ENCODE measurements at regions not wholly inside any gene's neighbourhood (a gene's known extent, or its start where the extent isn't known, plus 50 kb on each side); places are given as distances from the start of the nearest gene placed in this dataset.

GRCh38 chr21:28791595-28792282 is 200.9 kb downstream of the LTN1 start:
- no peaks in the 10 kb centered on the region for H3K36me3 ChIP-seq
- H3K4me1 ChIP-seq = no peaks in the 10 kb centered on the region
- H3K27me3 ChIP-seq = no peaks in the 10 kb centered on the region
- TF ChIP-seq CTCF (IDR thresholded peaks at IDR 0.05) (no peak), POLR2AphosphoS5 (IDR thresholded peaks at IDR 0.05; ENCODE audit: insufficient read depth in 1 of 2, low read depth in 1 of 2) (no peak), POLR2A (IDR thresholded peaks at IDR 0.05) (no peak)
- no peaks in the 10 kb centered on the region for H3K9me3 ChIP-seq
- H3K27ac ChIP-seq = no peak overlapping the region
- intact Hi-C loops (cut with DNase I) = no loop called here
- no peak overlapping the region for H3K4me3 ChIP-seq
- DNase-seq (ENCODE audit: extremely low spot score in 2 of 2) = no peak

GRCh38 chr21:28790335-28790734 is 202.3 kb downstream of the LTN1 start:
- TF ChIP-seq POLR2A (IDR thresholded peaks at IDR 0.05) (no peak), POLR2AphosphoS5 (IDR thresholded peaks at IDR 0.05; ENCODE audit: insufficient read depth in 1 of 2, low read depth in 1 of 2) (no peak), CTCF (IDR thresholded peaks at IDR 0.05) (no peak)
- H3K27ac ChIP-seq = no peak overlapping the region

GRCh38 chr21:28789523-28789922 is 203.2 kb downstream of the LTN1 start:
- DNase-seq (ENCODE audit: extremely low spot score in 2 of 2) = no peak
- Histone ChIP-seq H3K36me3 (no peaks in the 10 kb centered on the region), H3K27me3 (no peaks in the 10 kb centered on the region), H3K4me3 (no peak overlapping the region), H3K9me3 (no peaks in the 10 kb centered on the region), H3K4me1 (no peaks in the 10 kb centered on the region), H3K27ac (no peak overlapping the region)
- intact Hi-C loops (cut with DNase I) = no loop called here
- TF ChIP-seq POLR2AphosphoS5 (IDR thresholded peaks at IDR 0.05; ENCODE audit: insufficient read depth in 1 of 2, low read depth in 1 of 2) (no peak), POLR2A (IDR thresholded peaks at IDR 0.05) (no peak), CTCF (IDR thresholded peaks at IDR 0.05) (no peak)

More at GRCh38 chr21:28790335-28790734, 202.3 kb downstream of the LTN1 start:
- no peaks in the 10 kb centered on the region for H3K27me3 ChIP-seq
- H3K4me3 ChIP-seq = no peak overlapping the region
- DNase-seq (ENCODE audit: extremely low spot score in 2 of 2) = no peak
- H3K9me3 ChIP-seq = no peaks in the 10 kb centered on the region
- H3K36me3 ChIP-seq = no peaks in the 10 kb centered on the region
- intact Hi-C loops (cut with DNase I) = no loop called here
- no peaks in the 10 kb centered on the region for H3K4me1 ChIP-seq

- Histone ChIP-seq H3K4me3 (no peak overlapping the region), H3K27ac (no peak overlapping the region), H3K4me1 (no peaks in the 10 kb centered on the region), H3K36me3 (no peaks in the 10 kb centered on the region), H3K27me3 (no peaks in the 10 kb centered on the region), H3K9me3 (no peaks in the 10 kb centered on the region)
- intact Hi-C loops (cut with DNase I) = no loop called here
- TF ChIP-seq CTCF (IDR thresholded peaks at IDR 0.05) (no peak), POLR2A (IDR thresholded peaks at IDR 0.05) (no peak), POLR2AphosphoS5 (IDR thresholded peaks at IDR 0.05; ENCODE audit: insufficient read depth in 1 of 2, low read depth in 1 of 2) (no peak)
- no peak for DNase-seq (ENCODE audit: extremely low spot score in 2 of 2)
Observed at GRCh38 chr21:28788030-28788429, 204.6 kb downstream of the LTN1 start.

- no peak overlapping the region for H3K4me3 ChIP-seq
- TF ChIP-seq POLR2AphosphoS5 (IDR thresholded peaks at IDR 0.05; ENCODE audit: insufficient read depth in 1 of 2, low read depth in 1 of 2) (no peak), CTCF (IDR thresholded peaks at IDR 0.05) (no peak), POLR2A (IDR thresholded peaks at IDR 0.05) (no peak)
Observed at GRCh38 chr21:28783641-28784185, 209.0 kb downstream of the LTN1 start.

More at GRCh38 chr21:28783641-28784185, 209.0 kb downstream of the LTN1 start:
- no peaks in the 10 kb centered on the region for H3K27me3 ChIP-seq
- intact Hi-C loops (cut with DNase I) = no loop called here
- no peaks in the 10 kb centered on the region for H3K9me3 ChIP-seq
- H3K4me1 ChIP-seq = no peaks in the 10 kb centered on the region
- H3K36me3 ChIP-seq = no peaks in the 10 kb centered on the region
- no peak overlapping the region for H3K27ac ChIP-seq
- DNase-seq (ENCODE audit: extremely low spot score in 2 of 2) = no peak

All from vagina (tissue), 2 donors.